HFF-Myc (cell line): ENCODE measurements at regions not wholly inside any gene's neighbourhood (a gene's known extent, or its start where the extent isn't known, plus 50 kb on each side); places are given as distances from the start of the nearest gene placed in this dataset.

Experiments
- DNase-seq: peaks from one replicate; pipeline ENCODE4 v3.0.0-alpha.2; 2011; ENCODE audit warnings: low read depth; ENCODE audit errors: extremely low read depth
- H3K4me3 ChIP-seq: replicated peaks from 2 replicates; pipeline ENCODE4 v1.5.1; 2011; ENCODE audit warnings: low read depth, mild to moderate bottlenecking, control low read depth, low read length
- TF ChIP-seq, protein P1 (sequence below): IDR thresholded peaks from 2 replicates; pipeline ENCODE4 v1.5.1; 2012; ENCODE audit warnings: mild to moderate bottlenecking, low read depth, low read length, control low read depth; ENCODE audit errors: missing control alignments

DNA sequence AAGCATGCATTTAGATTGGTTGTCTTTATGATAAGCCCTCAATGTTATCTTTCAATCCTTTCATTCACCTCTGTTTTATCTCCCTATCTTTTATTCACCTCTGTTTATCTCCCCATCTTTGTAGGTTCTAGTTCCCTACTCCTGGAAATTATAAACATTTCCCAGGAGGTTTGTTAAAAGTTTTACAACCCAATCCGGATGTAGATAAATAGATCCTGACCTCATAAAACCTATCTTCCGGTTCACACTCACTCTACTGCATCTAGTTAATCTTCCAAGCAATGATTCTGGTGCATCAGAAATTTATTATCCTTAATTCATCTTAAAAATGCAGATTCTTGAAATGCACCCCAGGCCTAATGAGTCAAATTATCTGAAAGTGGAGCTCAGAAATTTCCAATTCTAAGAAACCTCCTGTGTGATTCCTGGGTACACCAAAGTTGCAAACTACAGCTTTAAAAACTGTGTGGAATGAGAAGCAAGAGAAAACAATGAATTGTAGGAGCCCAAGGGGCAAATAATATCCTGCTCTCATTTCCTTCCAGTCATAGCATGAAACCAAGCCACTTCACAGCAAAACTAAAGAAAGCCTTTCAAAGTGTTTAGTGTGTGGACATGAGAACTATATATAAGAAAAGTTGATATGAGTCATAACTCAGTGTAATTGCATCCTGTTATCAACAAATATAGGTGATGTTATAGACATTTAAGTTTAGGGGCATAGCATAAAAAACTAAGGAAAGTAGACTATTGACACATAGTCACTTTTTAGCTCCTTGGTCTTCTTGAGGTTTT is 51.1 kb upstream of the UGT8 start:
- TF ChIP-seq, protein P1, sequence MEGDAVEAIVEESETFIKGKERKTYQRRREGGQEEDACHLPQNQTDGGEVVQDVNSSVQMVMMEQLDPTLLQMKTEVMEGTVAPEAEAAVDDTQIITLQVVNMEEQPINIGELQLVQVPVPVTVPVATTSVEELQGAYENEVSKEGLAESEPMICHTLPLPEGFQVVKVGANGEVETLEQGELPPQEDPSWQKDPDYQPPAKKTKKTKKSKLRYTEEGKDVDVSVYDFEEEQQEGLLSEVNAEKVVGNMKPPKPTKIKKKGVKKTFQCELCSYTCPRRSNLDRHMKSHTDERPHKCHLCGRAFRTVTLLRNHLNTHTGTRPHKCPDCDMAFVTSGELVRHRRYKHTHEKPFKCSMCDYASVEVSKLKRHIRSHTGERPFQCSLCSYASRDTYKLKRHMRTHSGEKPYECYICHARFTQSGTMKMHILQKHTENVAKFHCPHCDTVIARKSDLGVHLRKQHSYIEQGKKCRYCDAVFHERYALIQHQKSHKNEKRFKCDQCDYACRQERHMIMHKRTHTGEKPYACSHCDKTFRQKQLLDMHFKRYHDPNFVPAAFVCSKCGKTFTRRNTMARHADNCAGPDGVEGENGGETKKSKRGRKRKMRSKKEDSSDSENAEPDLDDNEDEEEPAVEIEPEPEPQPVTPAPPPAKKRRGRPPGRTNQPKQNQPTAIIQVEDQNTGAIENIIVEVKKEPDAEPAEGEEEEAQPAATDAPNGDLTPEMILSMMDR = no peak
- DNase-seq = no peak
- H3K4me3 ChIP-seq = no peak overlapping the region
